Testis (tissue), 2 donors: ENCODE measurements at regions not wholly inside any gene's neighbourhood (a gene's known extent, or its start where the extent isn't known, plus 50 kb on each side); places are given as distances from the start of the nearest gene placed in this dataset.

Source experiments
- POLR2A ChIP-seq: fragments of 450-650 bp; IDR thresholded peaks from one replicate; pipeline ENCODE4 v1.6.1; 2017; ENCODE audit warnings: antibody characterized with exemption, mild to moderate bottlenecking, moderate library complexity
- TF ChIP-seq, protein P1 (sequence below), 3 experiments: fragments of 450-650 bp in 2 of 3; fragments of 200-600 bp in 1 of 3; sonication (generic) in 1 of 3; IDR thresholded peaks; one replicate each; pipeline ENCODE4 v1.5.1; 2016 to 2019; ENCODE audit warnings: antibody characterized with exemption in 3 of 3, mild to moderate bottlenecking in 2 of 3, moderate library complexity in 1 of 3

GRCh38 chr21:16291296-16291695 is 561.5 kb downstream of the USP25 start:
- TF ChIP-seq, protein P1, sequence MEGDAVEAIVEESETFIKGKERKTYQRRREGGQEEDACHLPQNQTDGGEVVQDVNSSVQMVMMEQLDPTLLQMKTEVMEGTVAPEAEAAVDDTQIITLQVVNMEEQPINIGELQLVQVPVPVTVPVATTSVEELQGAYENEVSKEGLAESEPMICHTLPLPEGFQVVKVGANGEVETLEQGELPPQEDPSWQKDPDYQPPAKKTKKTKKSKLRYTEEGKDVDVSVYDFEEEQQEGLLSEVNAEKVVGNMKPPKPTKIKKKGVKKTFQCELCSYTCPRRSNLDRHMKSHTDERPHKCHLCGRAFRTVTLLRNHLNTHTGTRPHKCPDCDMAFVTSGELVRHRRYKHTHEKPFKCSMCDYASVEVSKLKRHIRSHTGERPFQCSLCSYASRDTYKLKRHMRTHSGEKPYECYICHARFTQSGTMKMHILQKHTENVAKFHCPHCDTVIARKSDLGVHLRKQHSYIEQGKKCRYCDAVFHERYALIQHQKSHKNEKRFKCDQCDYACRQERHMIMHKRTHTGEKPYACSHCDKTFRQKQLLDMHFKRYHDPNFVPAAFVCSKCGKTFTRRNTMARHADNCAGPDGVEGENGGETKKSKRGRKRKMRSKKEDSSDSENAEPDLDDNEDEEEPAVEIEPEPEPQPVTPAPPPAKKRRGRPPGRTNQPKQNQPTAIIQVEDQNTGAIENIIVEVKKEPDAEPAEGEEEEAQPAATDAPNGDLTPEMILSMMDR (IDR thresholded peaks at IDR 0.05) = no peak
- TF ChIP-seq POLR2A = no peak
